B cell (primary cell): ENCODE measurements at regions not wholly inside any gene's neighbourhood (a gene's known extent, or its start where the extent isn't known, plus 50 kb on each side); places are given as distances from the start of the nearest gene placed in this dataset.

Experiments used
- ATAC-seq: fragments of 200-7000 bp; cut with Tn5 transposase; one replicate; pipeline ENCODE4 v1.10.0; 2021; ENCODE audit warnings: low read depth, mild to moderate bottlenecking, moderate number of reproducible peaks, moderate library complexity
- CTCF ChIA-PET: fragments of 350-600 bp; sonication (Branson Sonifier 250); formaldehyde crosslinking; loops from one replicate; lab custom pipeline; 2021; ENCODE audit warnings: antibody characterized with exemption, inconsistent platforms; lab: Charles Lee
- POLR2A ChIA-PET: fragments of 350-600 bp; sonication (Branson Sonifier 250); formaldehyde crosslinking; loops from one replicate; lab custom pipeline; 2021; ENCODE audit warnings: antibody characterized with exemption; lab: Charles Lee
- DNase-seq: peaks from one replicate; pipeline ENCODE4 v3.0.0; 2013
- H2AFZ ChIP-seq: 2 replicates; pipeline ENCODE4 v1.6.1; 2012; ENCODE audit warnings: mild to moderate bottlenecking, low read depth, low read length; ENCODE audit not compliant: insufficient read depth, poor library complexity, severe bottlenecking
- H3K27ac ChIP-seq, 2 donors: 1 replicate in 1 of 2; 2 replicates in 1 of 2; pipeline ENCODE4 v1.5.1; 2012 to 2013; ENCODE audit warnings: low read length in 2 of 2, mild to moderate bottlenecking in 2 of 2, moderate library complexity in 1 of 2
- H3K27me3 ChIP-seq, 4 experiments: fragments of 200-600 bp in 1 of 4; sonication (generic) in 1 of 4; replicated peaks in 1 of 4; 1 replicate in 2 of 4; 2 replicates in 2 of 4; pipeline versions ENCODE4 v1.6.1 to v1.7.0; 2013 to 2016; ENCODE audit warnings: low read length in 3 of 4, mild to moderate bottlenecking in 2 of 4, mixed read lengths in 1 of 4, moderate library complexity in 1 of 4; ENCODE audit not compliant: insufficient read depth in 4 of 4, control insufficient read depth in 3 of 4; ENCODE audit errors: control extremely low read depth in 1 of 4
- H3K36me3 ChIP-seq, 2 experiments: replicated peaks in 1 of 2; 1 replicate in 1 of 2; 2 replicates in 1 of 2; pipeline versions ENCODE4 v1.6.1 to v1.7.1; 2013; ENCODE audit warnings: low read length in 1 of 2; ENCODE audit not compliant: insufficient read depth in 2 of 2, control insufficient read depth in 1 of 2; ENCODE audit errors: control extremely low read depth in 1 of 2, extremely low read depth in 1 of 2
- H3K4me1 ChIP-seq, 2 donors: fragments of 200-600 bp in 1 of 2; sonication (generic) in 1 of 2; 1 replicate in 1 of 2; 2 replicates in 1 of 2; pipeline versions ENCODE4 v1.5.1 to v1.6.1; 2013 to 2017; ENCODE audit warnings: low read length in 2 of 2; ENCODE audit not compliant: control insufficient read depth in 2 of 2, insufficient read depth in 2 of 2
- H3K4me2 ChIP-seq: replicated peaks from 2 replicates; pipeline ENCODE3; 2012; ENCODE audit warnings: mild to moderate bottlenecking, low read depth, low read length; ENCODE audit not compliant: poor library complexity, severe bottlenecking
- H3K4me3 ChIP-seq, 5 experiments: fragments of 200-600 bp in 1 of 5; sonication (generic) in 1 of 5; 1 replicate in 3 of 5; 2 replicates in 2 of 5; pipeline versions ENCODE4 v1.5.1 to v1.7.0; 2011 to 2016; ENCODE audit warnings: low read length in 4 of 5, mild to moderate bottlenecking in 4 of 5, low read depth in 2 of 5, control low read depth in 1 of 5, moderate library complexity in 1 of 5; ENCODE audit not compliant: insufficient read depth in 1 of 5; ENCODE audit errors: control extremely low read depth in 1 of 5, extremely low read depth in 1 of 5
- H3K79me2 ChIP-seq: fragments of 200-600 bp; sonication (generic); one replicate; pipeline ENCODE4 v1.6.0; 2016; ENCODE audit warnings: low read length; ENCODE audit not compliant: control insufficient read depth, insufficient read depth
- H3K9ac ChIP-seq: fragments of 200-600 bp; sonication (generic); 2 replicates; pipeline ENCODE4 v1.6.1; 2017; ENCODE audit warnings: mild to moderate bottlenecking, low read length, moderate library complexity
- H3K9me3 ChIP-seq, 3 donors: one replicate each; pipeline versions ENCODE4 v1.6.1 to v1.7.1; 2013; ENCODE audit warnings: low read length in 2 of 3; ENCODE audit not compliant: control insufficient read depth in 2 of 3, insufficient read depth in 1 of 3; ENCODE audit errors: control extremely low read depth in 1 of 3
- H4K20me1 ChIP-seq: 2 replicates; pipeline ENCODE4 v1.6.0; 2012; ENCODE audit warnings: mild to moderate bottlenecking, low read length; ENCODE audit not compliant: insufficient read depth, control insufficient read depth, poor library complexity, severe bottlenecking
- H3K27ac Mint-ChIP-seq: one replicate; pipeline ENCODE4 v1.8.0; 2021; ENCODE audit warnings: mixed read lengths
- H3K27me3 Mint-ChIP-seq: one replicate; pipeline ENCODE4 v1.8.0; 2021; ENCODE audit warnings: mixed read lengths
- H3K4me1 Mint-ChIP-seq: one replicate; pipeline ENCODE4 v1.8.0; 2021; ENCODE audit warnings: mixed read lengths
- H3K4me3 Mint-ChIP-seq: one replicate; pipeline ENCODE4 v1.8.0; 2021; ENCODE audit warnings: mixed read lengths
- H3K9me3 Mint-ChIP-seq: one replicate; pipeline ENCODE4 v1.8.0; 2022; ENCODE audit warnings: mixed read lengths; ENCODE audit not compliant: insufficient read depth
- CTCF ChIP-seq: fragments of 200-600 bp; IDR thresholded peaks from one replicate; pipeline ENCODE4 v1.8.0; 2022; ENCODE audit warnings: antibody characterized with exemption, mild to moderate bottlenecking
- EZH2 ChIP-seq: IDR thresholded peaks from 2 replicates; pipeline ENCODE4 v1.6.1; 2012; ENCODE audit warnings: borderline replicate concordance, low read depth, mild to moderate bottlenecking, moderate library complexity, low read length; ENCODE audit not compliant: insufficient read depth, poor library complexity, severe bottlenecking
- WGBS: methylation state at CpG from one replicate; pipeline ENCODE4 v1.1.5; 2013; ENCODE audit warnings: missing lambda C conversion rate; ENCODE audit not compliant: insufficient coverage; 5-methylcytosine and 5-hydroxymethylcytosine counted together
- intact Hi-C: fragments of 100-400 bp; cut with micrococcal nuclease; formaldehyde crosslinking; loops from one replicate; pipeline ENCODE4 v1.10.0; 2022

DNA sequence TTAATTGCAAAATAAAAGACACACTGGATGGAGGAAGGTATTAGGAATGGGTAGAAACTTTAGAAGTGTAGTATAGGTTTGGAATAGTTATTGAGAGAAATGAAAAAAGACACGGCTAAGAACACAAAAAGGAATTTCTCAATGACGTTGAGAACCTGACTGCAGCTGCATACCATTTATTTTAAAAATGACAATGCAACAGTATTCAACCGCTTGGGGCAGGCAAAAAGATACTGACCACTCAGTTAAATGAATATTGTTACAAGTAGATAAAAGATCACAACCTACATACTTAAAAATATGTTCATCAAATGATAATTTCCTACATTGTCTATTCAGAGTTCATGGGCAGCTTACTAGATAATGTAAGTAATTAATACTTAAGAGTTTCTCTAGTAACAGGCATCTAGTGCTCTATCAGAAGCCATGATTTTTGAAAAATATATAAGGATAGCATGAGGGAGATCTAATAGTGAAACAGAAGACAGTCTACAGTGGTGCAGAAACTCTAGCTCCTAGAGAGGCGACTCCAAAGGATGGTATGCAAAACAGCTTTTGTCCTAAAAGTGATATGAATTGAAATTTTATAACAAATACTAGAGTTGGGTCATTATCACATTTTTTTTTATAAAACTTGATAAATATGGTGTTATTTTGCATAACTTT lies 216.2 kb upstream of the VEGFC start:
- no peaks in the 10 kb centered on the region for H4K20me1 ChIP-seq
- peaks cover 0 to 7% (median 1%) of the 10 kb centered on the region in 3 donors for H3K9me3 ChIP-seq
- no peak overlapping the region for H3K4me2 ChIP-seq
- H3K36me3 ChIP-seq = no peaks in the 10 kb centered on the region
- DNase-seq (no peak), ATAC-seq (no peak)
- H3K9ac ChIP-seq = no peak overlapping the region
- H3K27ac Mint-ChIP-seq = no peak overlapping the region
- no peaks in the 10 kb centered on the region for H3K27me3 ChIP-seq
- ChIA-PET POLR2A (no interaction called here), CTCF (no interaction called here)
- intact Hi-C loops = no loop called here
- H3K27ac ChIP-seq = no peak overlapping the region
- H3K27me3 Mint-ChIP-seq = no peaks in the 10 kb centered on the region
- no peak overlapping the region for H2AFZ ChIP-seq
- no peaks in the 10 kb centered on the region for H3K79me2 ChIP-seq
- no peak overlapping the region for H3K4me3 Mint-ChIP-seq
- H3K4me1 ChIP-seq = no peaks in the 10 kb centered on the region
- TF ChIP-seq CTCF = no peak
- TF ChIP-seq EZH2 = no peak
- H3K9me3 Mint-ChIP-seq = peaks cover 8% of the 10 kb centered on the region
- H3K4me3 ChIP-seq = no peak overlapping the region
- 60% methylated on average over 1 of the region's 4 CpGs for WGBS
- no peaks in the 10 kb centered on the region for H3K4me1 Mint-ChIP-seq

DNA sequence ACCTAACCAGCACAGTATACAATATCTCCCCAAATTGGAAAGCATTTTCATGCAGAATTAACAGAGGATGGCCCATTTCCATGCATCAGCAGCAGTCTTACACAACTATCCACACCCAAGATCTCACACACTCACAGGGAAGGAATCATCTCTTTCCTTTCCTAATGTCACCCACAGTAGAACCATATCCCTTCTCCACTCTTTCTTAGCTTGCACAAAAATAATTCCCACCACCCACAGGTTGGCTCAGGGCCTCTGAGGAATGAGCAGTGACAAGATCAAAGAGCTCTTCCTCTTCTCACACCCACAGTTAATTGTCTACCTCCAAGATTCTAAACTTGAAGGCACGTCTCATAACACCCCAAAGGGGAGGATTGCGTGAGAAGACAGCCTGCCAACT lies 217.7 kb upstream of the VEGFC start:
- no peaks in the 10 kb centered on the region for H3K4me1 Mint-ChIP-seq
- no peak overlapping the region for H3K4me3 ChIP-seq
- no peak overlapping the region for H3K9ac ChIP-seq
- H3K27ac ChIP-seq = no peak overlapping the region
- no peak for DNase-seq
- H3K4me3 Mint-ChIP-seq = no peak overlapping the region
- ATAC-seq = no peak
- no peak overlapping the region for H2AFZ ChIP-seq
- no peaks in the 10 kb centered on the region for H4K20me1 ChIP-seq
- no peaks in the 10 kb centered on the region for H3K27me3 Mint-ChIP-seq
- H3K27me3 ChIP-seq = no peaks in the 10 kb centered on the region
- no peak overlapping the region for H3K27ac Mint-ChIP-seq
- ChIA-PET CTCF (no interaction called here), POLR2A (no interaction called here)
- no peak overlapping the region for H3K4me2 ChIP-seq
- intact Hi-C loops = no loop called here
- no peaks in the 10 kb centered on the region for H3K36me3 ChIP-seq
- no peak for TF ChIP-seq CTCF
- TF ChIP-seq EZH2 = no peak
- peaks cover 8% of the 10 kb centered on the region for H3K9me3 Mint-ChIP-seq
- no peaks in the 10 kb centered on the region for H3K4me1 ChIP-seq
- H3K9me3 ChIP-seq = peaks cover 0 to 9% (median 1%) of the 10 kb centered on the region in 3 donors
- no CpG with 5 or more reads among the region's 2 CpGs for WGBS
- H3K79me2 ChIP-seq = no peaks in the 10 kb centered on the region
